Calu3 (cell line): ENCODE measurements at regions not wholly inside any gene's neighbourhood (a gene's known extent, or its start where the extent isn't known, plus 50 kb on each side); places are given as distances from the start of the nearest gene placed in this dataset.

ENCODE experiments used
- BruUV-seq: library from RNA; stranded (reverse); fragments of 400-500 nt; replicated peaks from 2 replicates; lab custom pipeline; 2021; lab: Mats Ljungman, UMichigan
- CTCF ChIA-PET: fragments of 300-600 bp; sonication (Branson Sonifier 250); formaldehyde crosslinking; loops from one replicate; lab custom pipeline; 2022; ENCODE audit warnings: antibody characterized with exemption; lab: Charles Lee
- DNase-seq: peaks from one replicate; pipeline ENCODE4 v3.0.0; 2022
- H3K27ac Mint-ChIP-seq: one replicate; pipeline ENCODE4 v1.8.0; 2022; ENCODE audit warnings: mixed read lengths; ENCODE audit not compliant: unreplicated experiment
- H3K27me3 Mint-ChIP-seq: one replicate; pipeline ENCODE4 v1.8.0; 2022; ENCODE audit warnings: mixed read lengths; ENCODE audit not compliant: unreplicated experiment
- H3K36me3 Mint-ChIP-seq: one replicate; pipeline ENCODE4 v1.8.0; 2022; ENCODE audit warnings: mild to moderate bottlenecking, moderate library complexity, mixed read lengths; ENCODE audit not compliant: insufficient read depth, unreplicated experiment
- H3K4me1 Mint-ChIP-seq: one replicate; pipeline ENCODE4 v1.8.0; 2022; ENCODE audit warnings: mild to moderate bottlenecking, low read depth, mixed read lengths; ENCODE audit not compliant: unreplicated experiment
- H3K4me3 Mint-ChIP-seq: one replicate; pipeline ENCODE4 v1.8.0; 2022; ENCODE audit warnings: mild to moderate bottlenecking, low read depth, moderate library complexity, mixed read lengths; ENCODE audit not compliant: unreplicated experiment
- H3K9me3 Mint-ChIP-seq: one replicate; pipeline ENCODE4 v1.8.0; 2022; ENCODE audit warnings: low read depth, mixed read lengths; ENCODE audit not compliant: unreplicated experiment
- CTCF ChIP-seq: fragments of 200-600 bp; IDR thresholded peaks from one replicate; pipeline ENCODE4 v1.8.0; 2022; ENCODE audit warnings: antibody characterized with exemption; ENCODE audit not compliant: unreplicated experiment
- intact Hi-C: fragments of 100-400 bp; cut with micrococcal nuclease; formaldehyde crosslinking; loops from one replicate; pipeline ENCODE4 v1.10.0; 2022; ENCODE audit not compliant: unreplicated experiment

GRCh38 chr6:4355241-4355640 is 219.9 kb upstream of the ECI2 start:
- H3K4me3 Mint-ChIP-seq, result no peak overlapping the region
- no peak for TF ChIP-seq CTCF
- H3K4me1 Mint-ChIP-seq, result peaks cover 45% of the 10 kb centered on the region
- peaks cover 3% of the 10 kb centered on the region for H3K9me3 Mint-ChIP-seq
- CTCF ChIA-PET, result no interaction called here
- no peak overlapping the region for H3K27ac Mint-ChIP-seq
- no peak for DNase-seq
- no peaks in the 10 kb centered on the region for H3K27me3 Mint-ChIP-seq
- intact Hi-C loops, result loop anchor here (5.0 kb wide), 2 partner anchors 43 to 422 kb away; partner anchors contain the start of gene CDYL
- H3K36me3 Mint-ChIP-seq, result peaks cover 8% of the 10 kb centered on the region
- no TSS peak for BruUV-seq

- peaks cover 40% of the 10 kb centered on the region for H3K4me1 Mint-ChIP-seq
- no peak for TF ChIP-seq CTCF
- H3K4me3 Mint-ChIP-seq, result no peak overlapping the region
- intact Hi-C loops, result no loop called here
- CTCF ChIA-PET, result no interaction called here
- peaks cover 9% of the 10 kb centered on the region for H3K27me3 Mint-ChIP-seq
- peaks cover 8% of the 10 kb centered on the region for H3K36me3 Mint-ChIP-seq
- DNase-seq, result no peak
- BruUV-seq, result no TSS peak
- H3K27ac Mint-ChIP-seq, result no peak overlapping the region
- peaks cover 3% of the 10 kb centered on the region for H3K9me3 Mint-ChIP-seq
Measured at GRCh38 chr6:4354181-4354580, 218.8 kb upstream of the ECI2 start.

- H3K4me1 Mint-ChIP-seq, result peaks cover 32% of the 10 kb centered on the region
- H3K27me3 Mint-ChIP-seq, result peaks cover 16% of the 10 kb centered on the region
- TF ChIP-seq CTCF, result no peak
- no peaks in the 10 kb centered on the region for H3K36me3 Mint-ChIP-seq
- intact Hi-C loops, result no loop called here
- CTCF ChIA-PET, result no interaction called here
- H3K9me3 Mint-ChIP-seq, result peaks cover 3% of the 10 kb centered on the region
- DNase-seq, result no peak
- no TSS peak for BruUV-seq
- no peak overlapping the region for H3K4me3 Mint-ChIP-seq
- no peak overlapping the region for H3K27ac Mint-ChIP-seq
Measured at GRCh38 chr6:4352731-4353130, 217.4 kb upstream of the ECI2 start.

GRCh38 chr6:4352322-4352669 is 216.9 kb upstream of the ECI2 start:
- Mint-ChIP-seq H3K9me3 (peaks cover under 1% of the 10 kb centered on the region), H3K27ac (peak overlapping the region; percentile 59), H3K36me3 (no peaks in the 10 kb centered on the region), H3K4me1 (peaks cover 28% of the 10 kb centered on the region), H3K4me3 (peak overlapping the region; percentile 58), H3K27me3 (peaks cover 21% of the 10 kb centered on the region)
- BruUV-seq, result no TSS peak
- DNase-seq, result no peak
- CTCF ChIA-PET, result interaction anchor here (1.3 kb wide), 1 partner anchor 16 kb away, joined by 4 read pairs; no protein-coding TSS in a partner anchor
- intact Hi-C loops, result no loop called here
- TF ChIP-seq CTCF, result no peak
